Heart right ventricle (tissue), 16 donors: ENCODE measurements at regions not wholly inside any gene's neighbourhood (a gene's known extent, or its start where the extent isn't known, plus 50 kb on each side); places are given as distances from the start of the nearest gene placed in this dataset.

Source experiments
- ATAC-seq, 8 donors: fragments of 200-7000 bp; cut with Tn5 transposase; one replicate each; pipeline ENCODE4 v1.9.1; 2020; ENCODE audit warnings: mild to moderate bottlenecking in 8 of 8, moderate library complexity in 8 of 8, moderate number of reproducible peaks in 1 of 8
- DNase-seq, 2 donors: peaks; one replicate each; pipeline ENCODE4 v3.0.0-alpha.2; 2020
- H3K27ac ChIP-seq, 10 donors: fragments of 200-600 bp; sonication (generic) in 2 of 10; one replicate each; pipeline versions ENCODE4 v1.5.0 to v1.8.0; 2020 to 2022; ENCODE audit warnings: mild to moderate bottlenecking in 3 of 10
- H3K27me3 ChIP-seq, 7 donors: fragments of 200-600 bp; one replicate each; pipeline ENCODE4 v1.8.0; 2021 to 2022; ENCODE audit warnings: mild to moderate bottlenecking in 2 of 7
- H3K36me3 ChIP-seq, 9 donors: fragments of 200-600 bp; sonication (generic) in 1 of 9; one replicate each; pipeline versions ENCODE4 v1.5.0 to v1.8.0; 2020 to 2022; ENCODE audit warnings: mild to moderate bottlenecking in 2 of 9
- H3K4me1 ChIP-seq, 9 donors: fragments of 200-600 bp; sonication (generic) in 1 of 9; one replicate each; pipeline versions ENCODE4 v1.5.0 to v1.8.0; 2020 to 2022; ENCODE audit warnings: mild to moderate bottlenecking in 4 of 9
- H3K4me3 ChIP-seq, 10 donors: fragments of 200-600 bp; sonication (generic) in 2 of 10; one replicate each; pipeline versions ENCODE4 v1.5.0 to v1.8.0; 2020 to 2022; ENCODE audit warnings: mild to moderate bottlenecking in 7 of 10, moderate library complexity in 2 of 10
- H3K9me3 ChIP-seq, 11 donors: fragments of 200-600 bp in 10 of 11; sonication (generic) in 2 of 11; one replicate each; pipeline versions ENCODE4 v1.5.0 to v1.8.0; 2013 to 2022; ENCODE audit warnings: mild to moderate bottlenecking in 2 of 11, control low read depth in 1 of 11, moderate library complexity in 1 of 11
- WGBS, 2 donors: extraction: QIAGEN DNeasy Blood & Tissue Kit; methylation state at CpG; one replicate each; pipeline ENCODE4 v1.1.7; 2013; ENCODE audit warnings: inconsistent platforms in 1 of 2; 5-methylcytosine and 5-hydroxymethylcytosine counted together
- intact Hi-C, 10 donors: fragments of 100-400 bp; cut with DNase I; formaldehyde crosslinking; loops; one replicate each; pipeline versions ENCODE4 v1.11.1 to v1.14.2; 2022
- TF ChIP-seq, protein P1 (sequence below), 9 donors: fragments of 200-600 bp; sonication (generic) in 2 of 9; IDR thresholded peaks; one replicate each; pipeline versions ENCODE4 v1.5.0 to v1.8.0; 2021 to 2022; ENCODE audit warnings: antibody characterized with exemption in 9 of 9, mild to moderate bottlenecking in 5 of 9, moderate library complexity in 1 of 9
- donor health status: Arrhythmogenic right ventricular cardiomyopathy.
- donor health status: ischemic (EF 13 %, LVEDD 7.1; RV severe dilation, severe dysfunction).
- donor health status: healthy with polysubstance abuse.
- donor health status: DM: no; HTN: yes; CAD: no.
- donor health status: DM: no; HTN: no; CAD: no.
- donor health status: ischemic (EF 25% LVEDD 6.9; RV normal size, moderate dysfunction).
- donor health status: ischemic (EF 25% LVEDD 5.7; RV mildly dilated, moderate dysfunction).
- donor health status: healthy.
- donor health status: DM: yes; HTN: yes; CAD: no.
- donor health status: Ischemic cardiomyopathy.
- donor health status: ischemic (EF 35%, LVEDD 5.7; RV mildly dilated, moderate dysfunction).
- donor health status: nonischemic (EF 11% LVEDD 7.7; RV severe dilation, severe dysfunction).
- donor health status: DM: yes; HTN: yes; CAD: no.
- donor health status: PGD.
- donor health status: ischemic (EF 29% LVEDD 5.4; RV normal size, mild dysfunction).
- donor health status: nonischemic (EF 23%, LVEDD 6.1; RV moderate dilation, normal function).

DNA sequence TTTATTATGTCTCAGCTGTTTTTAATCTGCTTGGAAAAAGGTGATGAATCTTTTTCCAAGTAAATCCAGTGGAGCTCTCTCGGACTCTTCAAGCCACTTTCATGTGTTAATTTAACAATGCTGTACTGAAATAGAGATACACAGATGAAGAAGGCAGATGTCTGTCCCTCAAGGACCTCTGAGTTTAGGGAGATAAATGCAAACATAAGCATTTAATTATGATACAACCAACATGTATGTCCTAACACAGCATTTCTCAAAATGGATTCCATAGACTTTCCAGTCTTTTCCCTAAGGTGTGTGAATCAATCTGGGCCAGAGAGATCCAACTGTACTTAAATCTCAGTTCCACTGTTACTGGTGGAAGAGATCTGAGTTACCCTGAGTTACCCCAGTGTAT, 262.4 kb downstream of the RND3 start:
- intact Hi-C loops = no loop called here
- H3K27ac ChIP-seq = no peak overlapping the region
- no peaks in the 10 kb centered on the region for H3K4me1 ChIP-seq
- WGBS, 2 donors = 85 to 97% methylated on average over 1 of the region's 1 CpG
- H3K4me3 ChIP-seq = no peak overlapping the region
- H3K36me3 ChIP-seq = no peaks in the 10 kb centered on the region
- no peaks in the 10 kb centered on the region for H3K9me3 ChIP-seq
- TF ChIP-seq, protein P1, sequence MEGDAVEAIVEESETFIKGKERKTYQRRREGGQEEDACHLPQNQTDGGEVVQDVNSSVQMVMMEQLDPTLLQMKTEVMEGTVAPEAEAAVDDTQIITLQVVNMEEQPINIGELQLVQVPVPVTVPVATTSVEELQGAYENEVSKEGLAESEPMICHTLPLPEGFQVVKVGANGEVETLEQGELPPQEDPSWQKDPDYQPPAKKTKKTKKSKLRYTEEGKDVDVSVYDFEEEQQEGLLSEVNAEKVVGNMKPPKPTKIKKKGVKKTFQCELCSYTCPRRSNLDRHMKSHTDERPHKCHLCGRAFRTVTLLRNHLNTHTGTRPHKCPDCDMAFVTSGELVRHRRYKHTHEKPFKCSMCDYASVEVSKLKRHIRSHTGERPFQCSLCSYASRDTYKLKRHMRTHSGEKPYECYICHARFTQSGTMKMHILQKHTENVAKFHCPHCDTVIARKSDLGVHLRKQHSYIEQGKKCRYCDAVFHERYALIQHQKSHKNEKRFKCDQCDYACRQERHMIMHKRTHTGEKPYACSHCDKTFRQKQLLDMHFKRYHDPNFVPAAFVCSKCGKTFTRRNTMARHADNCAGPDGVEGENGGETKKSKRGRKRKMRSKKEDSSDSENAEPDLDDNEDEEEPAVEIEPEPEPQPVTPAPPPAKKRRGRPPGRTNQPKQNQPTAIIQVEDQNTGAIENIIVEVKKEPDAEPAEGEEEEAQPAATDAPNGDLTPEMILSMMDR (IDR thresholded peaks at IDR 0.05) = no peak
- DNase-seq (no peak), ATAC-seq (no peak)
- H3K27me3 ChIP-seq = no peaks in the 10 kb centered on the region

DNA sequence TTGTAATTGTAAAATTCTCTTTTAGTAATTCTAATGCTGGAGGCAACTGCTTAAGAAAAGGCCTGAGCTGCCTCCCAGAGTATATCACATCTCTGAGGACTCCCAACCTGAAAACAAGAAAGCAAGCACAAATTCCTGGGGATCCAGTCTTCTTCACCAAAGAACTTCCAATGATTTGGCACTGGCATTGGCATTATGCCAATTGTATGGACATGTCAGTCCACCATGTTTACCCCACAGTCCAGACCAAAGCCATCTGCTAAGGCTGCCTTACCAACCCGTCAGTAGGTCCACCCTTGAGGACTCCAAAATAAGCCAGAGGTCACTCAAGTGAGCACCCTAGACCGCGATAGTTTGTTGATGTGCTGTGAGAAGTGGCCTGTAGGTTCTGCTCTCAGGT, 263.1 kb downstream of the RND3 start:
- 97 to 98% methylated on average over 3 of the region's 3 CpGs for WGBS, 2 donors
- no peaks in the 10 kb centered on the region for H3K4me1 ChIP-seq
- ATAC-seq (no peak), DNase-seq (no peak)
- no peak overlapping the region for H3K4me3 ChIP-seq
- intact Hi-C loops = no loop called here
- TF ChIP-seq, protein P1 (IDR thresholded peaks at IDR 0.05) = no peak
- no peaks in the 10 kb centered on the region for H3K36me3 ChIP-seq
- H3K27ac ChIP-seq = no peak overlapping the region
- no peaks in the 10 kb centered on the region for H3K9me3 ChIP-seq
- no peaks in the 10 kb centered on the region for H3K27me3 ChIP-seq

DNA sequence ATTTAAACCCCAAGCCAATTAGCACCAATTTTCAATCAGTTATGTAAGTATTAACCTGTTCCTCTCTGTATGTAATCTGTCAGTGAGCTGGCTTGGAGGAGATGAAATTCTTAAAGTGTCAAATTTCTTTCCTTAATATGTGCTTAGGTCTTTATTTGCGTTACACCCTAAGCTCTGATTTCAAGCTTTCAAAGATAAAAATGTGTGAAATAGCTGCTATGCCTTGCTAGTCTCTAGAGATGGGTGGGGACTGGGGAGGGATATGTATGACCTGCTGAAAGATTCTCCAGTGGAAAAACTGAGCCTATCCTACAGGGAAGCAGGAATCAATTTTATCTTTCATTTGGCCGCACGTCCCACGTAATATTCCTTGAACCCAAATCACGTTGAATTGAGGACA, 264.5 kb downstream of the RND3 start:
- H3K27ac ChIP-seq = no peak overlapping the region
- 80 to 82% methylated on average over 5 of the region's 5 CpGs for WGBS, 2 donors
- no peak for ATAC-seq

DNA sequence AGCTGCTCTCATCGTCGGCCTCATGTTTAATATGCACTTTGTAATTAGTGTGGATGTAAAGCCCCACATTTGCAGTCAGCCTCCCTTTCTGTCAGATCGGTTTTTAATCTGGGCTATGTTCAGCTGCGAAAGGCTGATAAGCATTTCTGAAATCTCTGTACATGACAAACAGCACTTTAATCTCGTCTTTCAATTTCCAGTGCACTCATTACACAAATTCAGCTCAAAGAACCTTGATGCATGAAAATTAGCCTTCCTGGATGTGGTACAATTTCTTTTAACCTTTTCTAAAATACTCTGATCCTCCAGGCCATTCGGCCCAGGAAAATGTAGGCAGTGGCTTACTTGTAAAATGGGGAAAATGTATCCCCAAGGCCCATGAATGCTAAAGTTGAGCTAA, 265.1 kb downstream of the RND3 start:
- TF ChIP-seq, protein P1 (IDR thresholded peaks at IDR 0.05) = no peak
- no peaks in the 10 kb centered on the region for H3K36me3 ChIP-seq
- DNase-seq (no peak), ATAC-seq (no peak)
- no peaks in the 10 kb centered on the region for H3K27me3 ChIP-seq
- H3K27ac ChIP-seq = no peak overlapping the region
- intact Hi-C loops = no loop called here
- no peak overlapping the region for H3K4me3 ChIP-seq
- H3K4me1 ChIP-seq = no peaks in the 10 kb centered on the region
- peaks cover 0 to 5% (median 0%) of the 10 kb centered on the region in 11 donors for H3K9me3 ChIP-seq
- 64 to 66% methylated on average over 6 of the region's 6 CpGs for WGBS, 2 donors

More for the DNA sequence above, 264.5 kb downstream of the RND3 start:
- Histone ChIP-seq H3K27me3 (no peaks in the 10 kb centered on the region), H3K9me3 (no peaks in the 10 kb centered on the region), H3K4me1 (no peaks in the 10 kb centered on the region), H3K4me3 (no peak overlapping the region), H3K36me3 (no peaks in the 10 kb centered on the region)
- TF ChIP-seq, protein P1 (IDR thresholded peaks at IDR 0.05) = no peak
- intact Hi-C loops = no loop called here
- no peak for DNase-seq

DNA sequence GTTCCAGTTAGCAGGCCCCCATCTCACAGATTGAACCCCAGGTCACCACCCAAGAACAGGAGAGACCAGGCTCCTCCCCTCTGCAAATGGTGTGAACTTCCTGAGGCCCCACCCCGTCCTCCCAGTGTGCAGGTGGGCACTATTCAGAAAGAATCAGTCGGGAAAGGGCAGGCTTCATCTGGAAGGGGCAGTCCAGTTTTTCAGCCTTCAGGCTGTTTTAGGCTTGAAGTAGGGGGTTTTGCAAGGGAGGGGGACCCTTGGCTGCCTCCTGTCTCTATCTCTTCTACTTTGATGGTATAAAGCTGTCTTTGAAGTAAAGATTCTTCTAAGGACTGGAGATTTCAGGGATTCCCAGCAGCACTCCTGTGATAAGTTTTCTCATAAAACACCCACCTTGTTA, 267.6 kb downstream of the RND3 start:
- WGBS, 2 donors = 72 to 84% methylated on average over 2 of the region's 2 CpGs
- no peak overlapping the region for H3K4me3 ChIP-seq
- H3K36me3 ChIP-seq = no peaks in the 10 kb centered on the region
- H3K27ac ChIP-seq = no peak overlapping the region
- ATAC-seq (no peak), DNase-seq (no peak)
- no peaks in the 10 kb centered on the region for H3K27me3 ChIP-seq
- peaks cover 0 to 6% (median 0%) of the 10 kb centered on the region in 11 donors for H3K9me3 ChIP-seq
- H3K4me1 ChIP-seq = no peaks in the 10 kb centered on the region
- TF ChIP-seq, protein P1 (IDR thresholded peaks at IDR 0.05) = no peak
- intact Hi-C loops = no loop called here
